ENCODE measurements at regions not wholly inside any gene's neighbourhood (a gene's known extent, or its start where the extent isn't known, plus 50 kb on each side); places are given as distances from the start of the nearest gene placed in this dataset.

DNA sequence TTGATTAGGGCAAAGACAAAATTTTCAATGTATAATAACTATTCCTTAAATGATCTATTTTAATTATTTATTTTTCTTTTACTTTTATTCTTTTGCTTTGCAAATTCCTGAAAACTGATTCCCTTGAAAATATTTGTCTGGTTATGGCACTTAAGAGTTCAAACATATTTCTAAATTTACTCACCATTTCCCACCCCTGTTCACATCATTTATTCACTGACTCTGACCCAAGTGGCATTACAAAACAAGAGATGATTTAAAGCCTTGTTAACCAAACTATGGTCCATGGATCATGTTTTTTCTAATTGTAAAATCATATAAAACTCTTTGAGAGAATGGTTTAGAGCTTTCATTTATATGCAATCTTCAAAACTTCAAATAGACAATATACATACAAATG, 1256.1 kb upstream of the LRRN3 start:
- Histone ChIP-seq H3K9ac (ENCODE audit: insufficient read depth, low read depth, low read length) (no peak overlapping the region), H3K79me2 (ENCODE audit: insufficient read depth, low read length) (no peaks in the 10 kb centered on the region), H2AFZ (ENCODE audit: low read length) (no peak overlapping the region), H3K27ac (ENCODE audit: extremely low read length, insufficient read depth, low read length) (no peak overlapping the region), H3K36me3 (replicated peaks in 1 of 2; ENCODE audit: control insufficient read depth in 1 of 2, insufficient read depth in 2 of 2, low read length in 2 of 2) (no peaks in the 10 kb centered on the region), H4K20me1 (ENCODE audit: insufficient read depth, low read length) (no peaks in the 10 kb centered on the region), H3K4me2 (ENCODE audit: low read depth, low read length) (no peak overlapping the region), H3K9me3 (ENCODE audit: low read length) (no peaks in the 10 kb centered on the region), H3K4me1 (ENCODE audit: insufficient read depth, low read length) (no peaks in the 10 kb centered on the region), H3K27me3 (ENCODE audit: control insufficient read depth in 1 of 2, insufficient read depth in 2 of 2, low read length in 2 of 2) (no peaks in the 10 kb centered on the region), H3K4me3 (replicated peaks in 1 of 3; ENCODE audit: insufficient read depth in 1 of 3, low read depth in 2 of 3, low read length in 3 of 3) (no peak overlapping the region)
- BruUV-seq (replicated peaks): no TSS peak
- ATAC-seq (no peak), FAIRE-seq (no peak), DNase-seq (ENCODE audit: low spot score) (no peak)
- ChIA-PET CTCF (ENCODE audit: low intra/inter-chr PET ratio, low total read pairs) (no interaction called here), POLR2A (no interaction called here)
- TF ChIP-seq EED (CRISPR knock-in tag; IDR thresholded peaks at IDR 0.05) (no peak), HOXA3 (CRISPR knock-in tag; IDR thresholded peaks at IDR 0.05) (no peak), THYN1 (CRISPR knock-in tag; IDR thresholded peaks at IDR 0.05; ENCODE audit: borderline replicate concordance, low read depth) (no peak), SMYD3 (CRISPR knock-in tag; IDR thresholded peaks at IDR 0.05) (no peak), TRIM24 (CRISPR knock-in tag; IDR thresholded peaks at IDR 0.05) (no peak), FOXP1 (IDR thresholded peaks at IDR 0.05) (no peak), FOXP1 (CRISPR knock-in tag; IDR thresholded peaks at IDR 0.05) (no peak), SP5 (CRISPR knock-in tag; IDR thresholded peaks at IDR 0.05; ENCODE audit: borderline replicate concordance, low read depth) (no peak), CHCHD3 (CRISPR knock-in tag; IDR thresholded peaks at IDR 0.05) (no peak)
- in situ Hi-C loops (cut with HindIII; ENCODE audit: extremely low pct_ligation_motif_present, low pct_unique_long_range_greater_than_20kb) (loop anchor here (25.0 kb wide), 1 partner anchor 602 kb away; no protein-coding TSS in a partner anchor), intact Hi-C loops (cut with micrococcal nuclease; ENCODE audit: unreplicated experiment) (no loop called here)

DNA sequence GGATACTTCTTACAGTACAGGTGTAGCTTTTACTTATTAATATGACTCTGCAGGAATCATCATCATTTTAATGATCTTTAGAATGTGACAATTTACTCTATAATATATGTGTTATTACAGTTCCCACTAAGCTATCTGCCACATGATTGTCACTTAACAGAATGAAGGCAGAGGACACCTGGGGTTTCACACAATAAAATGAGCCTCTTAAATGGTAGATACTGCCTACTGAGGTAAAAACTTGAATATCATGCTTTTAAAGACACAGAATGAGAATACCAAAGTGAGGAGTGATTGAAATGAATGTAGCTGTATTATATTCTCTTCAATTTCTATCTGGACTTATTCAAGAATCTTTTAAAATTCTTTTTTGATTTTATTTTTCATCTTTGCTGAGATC, 1255.3 kb upstream of the LRRN3 start:
- Histone ChIP-seq H3K27me3 (ENCODE audit: control insufficient read depth in 1 of 2, insufficient read depth in 2 of 2, low read length in 2 of 2) (no peaks in the 10 kb centered on the region), H3K4me1 (ENCODE audit: insufficient read depth, low read length) (no peaks in the 10 kb centered on the region), H3K4me3 (replicated peaks in 1 of 3; ENCODE audit: insufficient read depth in 1 of 3, low read depth in 2 of 3, low read length in 3 of 3) (no peak overlapping the region), H3K27ac (ENCODE audit: extremely low read length, insufficient read depth, low read length) (no peak overlapping the region), H3K4me2 (ENCODE audit: low read depth, low read length) (no peak overlapping the region), H3K36me3 (replicated peaks in 1 of 2; ENCODE audit: control insufficient read depth in 1 of 2, insufficient read depth in 2 of 2, low read length in 2 of 2) (no peaks in the 10 kb centered on the region), H3K9ac (ENCODE audit: insufficient read depth, low read depth, low read length) (no peak overlapping the region), H4K20me1 (ENCODE audit: insufficient read depth, low read length) (no peaks in the 10 kb centered on the region), H3K9me3 (ENCODE audit: low read length) (no peaks in the 10 kb centered on the region), H3K79me2 (ENCODE audit: insufficient read depth, low read length) (no peaks in the 10 kb centered on the region), H2AFZ (ENCODE audit: low read length) (no peak overlapping the region)
- CTCF ChIA-PET (ENCODE audit: low intra/inter-chr PET ratio, low total read pairs): no interaction called here
- DNase-seq (ENCODE audit: low spot score) (no peak), FAIRE-seq (no peak), ATAC-seq (no peak)
- intact Hi-C loops (cut with micrococcal nuclease; ENCODE audit: unreplicated experiment): no loop called here
- BruUV-seq (replicated peaks): no TSS peak
- in situ Hi-C loops (cut with HindIII; ENCODE audit: extremely low pct_ligation_motif_present, low pct_unique_long_range_greater_than_20kb): loop anchor here (25.0 kb wide), 1 partner anchor 602 kb away; no protein-coding TSS in a partner anchor
- POLR2A ChIA-PET: no interaction called here
- TF ChIP-seq ZNF776 (CRISPR knock-in tag; IDR thresholded peaks at IDR 0.05) (no peak), TCF7 (IDR thresholded peaks at IDR 0.05; ENCODE audit: low read depth) (no peak), ZNF232 (CRISPR knock-in tag; IDR thresholded peaks at IDR 0.05; ENCODE audit: borderline replicate concordance) (no peak), SRSF4 (IDR thresholded peaks at IDR 0.05; ENCODE audit: low read depth, low read length, poor library complexity, severe bottlenecking) (no peak), ZNF263 (CRISPR knock-in tag; IDR thresholded peaks at IDR 0.05) (no peak), PAX8 (CRISPR knock-in tag; IDR thresholded peaks at IDR 0.05; ENCODE audit: borderline replicate concordance) (no peak), ZNF644 (CRISPR knock-in tag; IDR thresholded peaks at IDR 0.05; ENCODE audit: low read depth) (no peak), TP53 (CRISPR knock-in tag; conservative IDR thresholded peaks at IDR 0.05) (no peak)
- TF ChIP-seq, protein P1, sequence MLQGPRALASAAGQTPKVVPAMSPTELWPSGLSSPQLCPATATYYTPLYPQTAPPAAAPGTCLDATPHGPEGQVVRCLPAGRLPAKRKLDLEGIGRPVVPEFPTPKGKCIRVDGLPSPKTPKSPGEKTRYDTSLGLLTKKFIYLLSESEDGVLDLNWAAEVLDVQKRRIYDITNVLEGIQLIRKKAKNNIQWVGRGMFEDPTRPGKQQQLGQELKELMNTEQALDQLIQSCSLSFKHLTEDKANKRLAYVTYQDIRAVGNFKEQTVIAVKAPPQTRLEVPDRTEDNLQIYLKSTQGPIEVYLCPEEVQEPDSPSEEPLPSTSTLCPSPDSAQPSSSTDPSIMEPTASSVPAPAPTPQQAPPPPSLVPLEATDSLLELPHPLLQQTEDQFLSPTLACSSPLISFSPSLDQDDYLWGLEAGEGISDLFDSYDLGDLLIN (CRISPR knock-in tag; IDR thresholded peaks at IDR 0.05; ENCODE audit: borderline replicate concordance): no peak
- TF ChIP-seq, protein P2, sequence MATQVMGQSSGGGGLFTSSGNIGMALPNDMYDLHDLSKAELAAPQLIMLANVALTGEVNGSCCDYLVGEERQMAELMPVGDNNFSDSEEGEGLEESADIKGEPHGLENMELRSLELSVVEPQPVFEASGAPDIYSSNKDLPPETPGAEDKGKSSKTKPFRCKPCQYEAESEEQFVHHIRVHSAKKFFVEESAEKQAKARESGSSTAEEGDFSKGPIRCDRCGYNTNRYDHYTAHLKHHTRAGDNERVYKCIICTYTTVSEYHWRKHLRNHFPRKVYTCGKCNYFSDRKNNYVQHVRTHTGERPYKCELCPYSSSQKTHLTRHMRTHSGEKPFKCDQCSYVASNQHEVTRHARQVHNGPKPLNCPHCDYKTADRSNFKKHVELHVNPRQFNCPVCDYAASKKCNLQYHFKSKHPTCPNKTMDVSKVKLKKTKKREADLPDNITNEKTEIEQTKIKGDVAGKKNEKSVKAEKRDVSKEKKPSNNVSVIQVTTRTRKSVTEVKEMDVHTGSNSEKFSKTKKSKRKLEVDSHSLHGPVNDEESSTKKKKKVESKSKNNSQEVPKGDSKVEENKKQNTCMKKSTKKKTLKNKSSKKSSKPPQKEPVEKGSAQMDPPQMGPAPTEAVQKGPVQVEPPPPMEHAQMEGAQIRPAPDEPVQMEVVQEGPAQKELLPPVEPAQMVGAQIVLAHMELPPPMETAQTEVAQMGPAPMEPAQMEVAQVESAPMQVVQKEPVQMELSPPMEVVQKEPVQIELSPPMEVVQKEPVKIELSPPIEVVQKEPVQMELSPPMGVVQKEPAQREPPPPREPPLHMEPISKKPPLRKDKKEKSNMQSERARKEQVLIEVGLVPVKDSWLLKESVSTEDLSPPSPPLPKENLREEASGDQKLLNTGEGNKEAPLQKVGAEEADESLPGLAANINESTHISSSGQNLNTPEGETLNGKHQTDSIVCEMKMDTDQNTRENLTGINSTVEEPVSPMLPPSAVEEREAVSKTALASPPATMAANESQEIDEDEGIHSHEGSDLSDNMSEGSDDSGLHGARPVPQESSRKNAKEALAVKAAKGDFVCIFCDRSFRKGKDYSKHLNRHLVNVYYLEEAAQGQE (IDR thresholded peaks at IDR 0.05; ENCODE audit: borderline replicate concordance in 1 of 2, low read depth in 1 of 2, low read length in 2 of 2): no peak
